ENCODE measurements at regions not wholly inside any gene's neighbourhood (a gene's known extent, or its start where the extent isn't known, plus 50 kb on each side); places are given as distances from the start of the nearest gene placed in this dataset.

GRCh38 chr14:87139299-87139698 lies 853.7 kb downstream of the GALC start:
- ChIA-PET RAD21 (ENCODE audit: unreplicated experiment) (no interaction called here), POLR2A (no interaction called here), SMC1A (ENCODE audit: uncharacterized antibody, unreplicated experiment) (no interaction called here), CTCF (no interaction called here)
- intact Hi-C loops (cut with micrococcal nuclease; ENCODE audit: unreplicated experiment): no loop called here
- Histone ChIP-seq H2AFZ (ENCODE audit: control insufficient read depth, low read depth, low read length) (no peak overlapping the region), H3K79me2 (ENCODE audit: control insufficient read depth, insufficient read depth, low read length) (no peaks in the 10 kb centered on the region), H3K27ac (ENCODE audit: control insufficient read depth, insufficient read depth) (no peak overlapping the region), H3K9me3 (replicated peaks; ENCODE audit: control insufficient read depth, insufficient read depth, low read length) (no peaks in the 10 kb centered on the region), H3K27me3 (replicated peaks in 1 of 2; ENCODE audit: control insufficient read depth in 2 of 2, insufficient read depth in 2 of 2, low read length in 1 of 2) (no peaks in the 10 kb centered on the region), H3K9ac (ENCODE audit: control insufficient read depth, insufficient read depth, low read length) (no peak overlapping the region), H3K4me2 (ENCODE audit: control insufficient read depth, insufficient read depth) (no peak overlapping the region), H3K36me3 (ENCODE audit: control insufficient read depth in 2 of 2, insufficient read depth in 2 of 2, low read length in 1 of 2) (no peaks in the 10 kb centered on the region), H3K4me3 (no peak overlapping the region), H3K4me1 (ENCODE audit: control insufficient read depth, insufficient read depth, low read length) (no peaks in the 10 kb centered on the region), H4K20me1 (ENCODE audit: control insufficient read depth, insufficient read depth) (no peaks in the 10 kb centered on the region)
- FAIRE-seq: no peak
- in situ Hi-C loops (cut with MboI): no loop called here
- 14% methylated on average over 2 of the region's 2 CpGs for whole genome bisulfite sequencing (ENCODE audit: insufficient coverage, insufficient replicate concordance, low lambda C conversion rate, missing lambda C conversion rate)
- no peak for DNase-seq (ENCODE audit: low read depth, low spot score)
- no peak for ATAC-seq
- no TSS peak for BruUV-seq (replicated peaks)
- TF ChIP-seq CEBPZ (IDR thresholded peaks at IDR 0.05; ENCODE audit: low read depth, low read length) (no peak), PAX5 (IDR thresholded peaks at IDR 0.05; ENCODE audit: borderline replicate concordance, low read depth, low read length) (no peak), DPF2 (IDR thresholded peaks at IDR 0.05) (no peak), NR2F1 (conservative IDR thresholded peaks at IDR 0.05) (no peak), BCL11A (IDR thresholded peaks at IDR 0.05; ENCODE audit: low read depth, low read length) (no peak), SMAD1 (IDR thresholded peaks at IDR 0.05; ENCODE audit: low read depth, partially characterized antibody) (no peak), GABPA (IDR thresholded peaks at IDR 0.05; ENCODE audit: low read depth) (no peak)
